ENCODE measurements at regions not wholly inside any gene's neighbourhood (a gene's known extent, or its start where the extent isn't known, plus 50 kb on each side); places are given as distances from the start of the nearest gene placed in this dataset.
A peak's percentile ranks its signal among the peaks of the same experiment; 100 is the strongest.

GRCh38 chr22:27494785-27495184 is 306.8 kb downstream of the MN1 start:
- Histone ChIP-seq H3K23me2 (ENCODE audit: insufficient read length, low read depth, low read length, poor library complexity, severe bottlenecking) (peaks cover 1% of the 10 kb centered on the region), H3K4me2 (ENCODE audit: insufficient read depth, insufficient read length, low read length) (no peak overlapping the region), H4K91ac (ENCODE audit: insufficient read length, low read depth, low read length) (no peak overlapping the region), H2AFZ (ENCODE audit: low read length) (no peak overlapping the region), H2BK12ac (ENCODE audit: insufficient read length, low read depth, low read length) (no peak overlapping the region), H2BK20ac (ENCODE audit: low read depth, low read length, poor library complexity, severe bottlenecking) (no peak overlapping the region), H3K9ac (ENCODE audit: extremely low read depth, insufficient read length, low read length) (no peak overlapping the region), H2AK5ac (ENCODE audit: insufficient read length, low read length) (no peak overlapping the region), H3T11ph (ENCODE audit: low read length) (no peak overlapping the region), H3K4ac (ENCODE audit: low read depth, low read length) (no peak overlapping the region), H3K79me2 (ENCODE audit: insufficient read depth, low read length) (no peaks in the 10 kb centered on the region), H4K5ac (ENCODE audit: insufficient read length, low read depth, low read length) (no peak overlapping the region), H4K20me1 (ENCODE audit: control insufficient read depth, insufficient read depth, insufficient read length) (no peaks in the 10 kb centered on the region), H3K56ac (ENCODE audit: insufficient read length, low read depth, low read length) (no peak overlapping the region), H3K9me3 (ENCODE audit: control insufficient read depth, low read depth, low read length) (no peaks in the 10 kb centered on the region), H2BK15ac (ENCODE audit: low read depth, low read length) (no peak overlapping the region), H3K23ac (ENCODE audit: insufficient read length, low read depth, low read length) (no peak overlapping the region), H3K4me1 (ENCODE audit: insufficient read depth, low read length) (no peaks in the 10 kb centered on the region), H2BK5ac (ENCODE audit: insufficient read length, low read length) (no peak overlapping the region), H3K79me1 (ENCODE audit: insufficient read depth, low read depth, low read length, poor library complexity, severe bottlenecking) (no peaks in the 10 kb centered on the region), H3K18ac (ENCODE audit: insufficient read length, low read depth, low read length) (no peak overlapping the region), H3K27ac (ENCODE audit: insufficient read length, low read depth, low read length) (no peak overlapping the region), H3K14ac (ENCODE audit: insufficient read depth, low read length) (no peak overlapping the region), H4K8ac (replicated peaks; ENCODE audit: insufficient read length, low read depth, low read length) (no peak overlapping the region), H2BK120ac (ENCODE audit: low read depth, low read length, poor library complexity, severe bottlenecking) (no peak overlapping the region), H3K27me3 (ENCODE audit: insufficient read depth, low read length) (no peaks in the 10 kb centered on the region)
- TF ChIP-seq CTCF (conservative IDR thresholded peaks at IDR 0.05), result no peak
- DNase-seq, result no peak
- peak overlapping the region in 2 of 3 experiments; percentile 70 to 90; a peak in 1 of 7 replicates for H3K27ac Mint-ChIP-seq
- no CpG with 5 or more reads among the region's 13 CpGs for WGBS (ENCODE audit: extremely low coverage, insufficient read length, low lambda C conversion rate)
- no peak overlapping the region for H3K4me3 Mint-ChIP-seq
- H3K27me3 Mint-ChIP-seq (ENCODE audit: low read depth), result peaks cover 45% of the 10 kb centered on the region
- peaks cover 0 to 15% (median 5%) of the 10 kb centered on the region in 3 experiments; a peak in 5 of 7 replicates for H3K36me3 Mint-ChIP-seq (ENCODE audit: insufficient read depth in 1 of 3, low read depth in 3 of 3)
- peaks cover 12 to 19% of the 10 kb centered on the region in 2 experiments; a peak in 4 of 5 replicates for H3K9me3 Mint-ChIP-seq
- H3K4me1 Mint-ChIP-seq, result peaks cover 14 to 20% of the 10 kb centered on the region in 2 experiments
